ENCODE measurements at regions not wholly inside any gene's neighbourhood (a gene's known extent, or its start where the extent isn't known, plus 50 kb on each side); places are given as distances from the start of the nearest gene placed in this dataset.

GRCh38 chr18:10142056-10142455 is 228.2 kb downstream of the VAPA start:
- WGBS, 3 donors = 42 to 63% (median 44%) methylated on average over 7 of the region's 7 CpGs
- Histone ChIP-seq H3K4me1 (peaks cover 4% of the 10 kb centered on the region), H3K27ac (no peak overlapping the region), H3K36me3 (ENCODE audit: insufficient read depth in 1 of 2, low read depth in 1 of 2) (no peaks in the 10 kb centered on the region), H3K4me3 (no peak overlapping the region), H3K9me3 (no peaks in the 10 kb centered on the region), H3K27me3 (ENCODE audit: insufficient read depth in 3 of 3, low read length in 2 of 3) (no peaks in the 10 kb centered on the region)
- no peak for TF ChIP-seq CTCF (IDR thresholded peaks at IDR 0.05)
- ATAC-seq (no peak), DNase-seq (no peak)
- intact Hi-C loops (cut with DNase I) = no loop called here

GRCh38 chr18:10142496-10143160 is 228.8 kb downstream of the VAPA start:
- ATAC-seq (peak; percentile 43 to 72 (median 63)), DNase-seq (no peak)
- intact Hi-C loops (cut with DNase I) = no loop called here

GRCh38 chr18:10143596-10143995 is 229.8 kb downstream of the VAPA start:
- WGBS, 3 donors = 27 to 35% (median 30%) methylated on average over 3 of the region's 3 CpGs
- H3K36me3 ChIP-seq (ENCODE audit: insufficient read depth in 1 of 2, low read depth in 1 of 2) = no peaks in the 10 kb centered on the region
- H3K4me1 ChIP-seq = peaks cover 4% of the 10 kb centered on the region
- intact Hi-C loops (cut with DNase I) = no loop called here
- TF ChIP-seq CTCF (IDR thresholded peaks at IDR 0.05) = no peak
- H3K9me3 ChIP-seq = no peaks in the 10 kb centered on the region
- no peaks in the 10 kb centered on the region for H3K27me3 ChIP-seq (ENCODE audit: insufficient read depth in 3 of 3, low read length in 2 of 3)
- DNase-seq (no peak), ATAC-seq (peak in 3 of 4 donors; percentile 37 to 48 (median 47))
- H3K4me3 ChIP-seq = no peak overlapping the region
- no peak overlapping the region for H3K27ac ChIP-seq

More at GRCh38 chr18:10142496-10143160, 228.8 kb downstream of the VAPA start:
- TF ChIP-seq CTCF (IDR thresholded peaks at IDR 0.05) = no peak
- Histone ChIP-seq H3K9me3 (no peaks in the 10 kb centered on the region), H3K4me3 (no peak overlapping the region), H3K27ac (no peak overlapping the region), H3K4me1 (peaks cover 4% of the 10 kb centered on the region), H3K27me3 (ENCODE audit: insufficient read depth in 3 of 3, low read length in 2 of 3) (no peaks in the 10 kb centered on the region), H3K36me3 (ENCODE audit: insufficient read depth in 1 of 2, low read depth in 1 of 2) (no peaks in the 10 kb centered on the region)
- 23 to 28% (median 27%) methylated on average over 14 of the region's 14 CpGs for WGBS, 3 donors

- Histone ChIP-seq H3K36me3 (ENCODE audit: insufficient read depth in 1 of 2, low read depth in 1 of 2) (no peaks in the 10 kb centered on the region), H3K4me1 (peaks cover 4% of the 10 kb centered on the region), H3K27me3 (ENCODE audit: insufficient read depth in 3 of 3, low read length in 2 of 3) (no peaks in the 10 kb centered on the region), H3K27ac (no peak overlapping the region), H3K4me3 (no peak overlapping the region), H3K9me3 (no peaks in the 10 kb centered on the region)
- TF ChIP-seq CTCF (IDR thresholded peaks at IDR 0.05) = no peak
- DNase-seq = no peak
- ATAC-seq = no peak
- intact Hi-C loops (cut with DNase I) = no loop called here
- 78 to 85% (median 83%) methylated on average over 4 of the region's 4 CpGs for WGBS, 3 donors
Measured at GRCh38 chr18:10145546-10145945, 231.7 kb downstream of the VAPA start.

GRCh38 chr18:10147226-10147625 is 233.4 kb downstream of the VAPA start:
- Histone ChIP-seq H3K4me1 (peaks cover 4% of the 10 kb centered on the region), H3K9me3 (no peaks in the 10 kb centered on the region), H3K4me3 (no peak overlapping the region), H3K36me3 (ENCODE audit: insufficient read depth in 1 of 2, low read depth in 1 of 2) (no peaks in the 10 kb centered on the region), H3K27me3 (ENCODE audit: insufficient read depth in 3 of 3, low read length in 2 of 3) (no peaks in the 10 kb centered on the region), H3K27ac (no peak overlapping the region)
- 84 to 92% (median 88%) methylated on average over 6 of the region's 6 CpGs for WGBS, 3 donors
- DNase-seq (no peak), ATAC-seq (no peak)
- intact Hi-C loops (cut with DNase I) = no loop called here
- no peak for TF ChIP-seq CTCF (IDR thresholded peaks at IDR 0.05)

Data from psoas muscle (tissue), 7 donors.